ENCODE measurements at regions not wholly inside any gene's neighbourhood (a gene's known extent, or its start where the extent isn't known, plus 50 kb on each side); places are given as distances from the start of the nearest gene placed in this dataset.
"Not testable (repeated sequence)": the region's sequence is repeated elsewhere in the genome, so short reads cannot be mapped to it uniquely, and the experiment has no call there.

- DNase-seq = no peak
These were observed 1037.9 kb upstream of the DDX18 start for GRCh38 chr2:116776556-116776955.

GRCh38 chr2:116787848-116788247, 1026.6 kb upstream of the DDX18 start:
- no peak for DNase-seq

GRCh38 chr2:116802671-116803070, 1011.8 kb upstream of the DDX18 start:
- DNase-seq = no peak

- DNase-seq = no peak
These were observed 1009.6 kb upstream of the DDX18 start for GRCh38 chr2:116804901-116805300.

- DNase-seq = not testable (repeated sequence)
These were observed 1008.0 kb upstream of the DDX18 start for GRCh38 chr2:116806505-116806904.

- DNase-seq = no peak
These were observed 1005.4 kb upstream of the DDX18 start for GRCh38 chr2:116809109-116809508.

GRCh38 chr2:116810071-116810470, 1004.4 kb upstream of the DDX18 start:
- no peak for DNase-seq

GRCh38 chr2:116810645-116811044, 1003.8 kb upstream of the DDX18 start:
- DNase-seq = no peak

- peak; percentile 7 to 11 for DNase-seq
These were observed 995.1 kb upstream of the DDX18 start for GRCh38 chr2:116819355-116819754.

GRCh38 chr2:116820986-116821385, 993.5 kb upstream of the DDX18 start:
- DNase-seq = no peak

- not testable (repeated sequence) for DNase-seq
These were observed 984.9 kb upstream of the DDX18 start for GRCh38 chr2:116829543-116829942.

- DNase-seq = no peak
These were observed 982.3 kb upstream of the DDX18 start for GRCh38 chr2:116832148-116832547.

GRCh38 chr2:116833052-116833451, 981.4 kb upstream of the DDX18 start:
- DNase-seq = no peak

- no peak for DNase-seq
These were observed 972.3 kb upstream of the DDX18 start for GRCh38 chr2:116842164-116842563.

- DNase-seq = no peak
These were observed 954.8 kb upstream of the DDX18 start for GRCh38 chr2:116859708-116860107.

- DNase-seq = no peak
These were observed 940.5 kb upstream of the DDX18 start for GRCh38 chr2:116874021-116874420.

GRCh38 chr2:116877274-116877673, 937.2 kb upstream of the DDX18 start:
- no peak for DNase-seq

- DNase-seq = no peak
These were observed 936.5 kb upstream of the DDX18 start for GRCh38 chr2:116877944-116878343.

- DNase-seq = no peak
These were observed 934.8 kb upstream of the DDX18 start for GRCh38 chr2:116879650-116880160.

- no peak for DNase-seq
These were observed 923.3 kb upstream of the DDX18 start for GRCh38 chr2:116891191-116891590.

GRCh38 chr2:116911540-116911939, 903.0 kb upstream of the DDX18 start:
- DNase-seq = no peak

GRCh38 chr2:116915673-116916072, 898.8 kb upstream of the DDX18 start:
- DNase-seq = no peak

GRCh38 chr2:116917196-116917595, 897.3 kb upstream of the DDX18 start:
- DNase-seq = no peak

GRCh38 chr2:116918574-116918973, 895.9 kb upstream of the DDX18 start:
- no peak for DNase-seq

- DNase-seq = no peak
These were observed 892.1 kb upstream of the DDX18 start for GRCh38 chr2:116922414-116922813.

GRCh38 chr2:116924509-116924908, 890.0 kb upstream of the DDX18 start:
- DNase-seq = no peak

All from Kasumi-1 (cell line).